ENCODE measurements at regions not wholly inside any gene's neighbourhood (a gene's known extent, or its start where the extent isn't known, plus 50 kb on each side); places are given as distances from the start of the nearest gene placed in this dataset.

DNA sequence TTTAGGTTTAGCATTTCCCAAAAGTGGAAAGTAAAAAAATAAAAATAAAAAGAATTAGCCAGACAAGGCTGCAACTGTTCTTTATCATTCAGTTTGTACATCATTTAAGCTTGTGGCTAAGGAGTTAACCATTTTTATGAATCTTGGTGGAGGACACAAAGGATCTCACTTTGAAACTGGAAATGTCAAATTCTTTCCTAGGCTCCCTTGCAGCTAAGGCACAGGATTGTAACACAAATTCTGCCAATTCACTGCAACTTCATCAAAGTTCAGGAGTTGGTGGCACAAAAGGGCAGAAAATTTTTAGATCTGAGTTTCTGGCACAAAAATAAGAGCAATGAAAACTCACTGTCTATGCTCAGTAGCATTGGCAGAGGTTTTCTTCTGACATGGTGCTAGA, 211.2 kb upstream of the SYT10 start:
- no peak for TF ChIP-seq CTCF (IDR thresholded peaks at IDR 0.05; ENCODE audit: borderline replicate concordance, insufficient read depth, low read depth, low read length)
- no peak overlapping the region for H3K4me3 ChIP-seq (ENCODE audit: low read depth, low read length)

GRCh38 chr12:33653362-33653761, 213.7 kb upstream of the SYT10 start:
- no peak for TF ChIP-seq CTCF (IDR thresholded peaks at IDR 0.05; ENCODE audit: borderline replicate concordance, insufficient read depth, low read depth, low read length)
- no peak overlapping the region for H3K4me3 ChIP-seq (ENCODE audit: low read depth, low read length)

GRCh38 chr12:33654313-33654712, 214.7 kb upstream of the SYT10 start:
- TF ChIP-seq CTCF (IDR thresholded peaks at IDR 0.05; ENCODE audit: borderline replicate concordance, insufficient read depth, low read depth, low read length) = no peak
- no peak overlapping the region for H3K4me3 ChIP-seq (ENCODE audit: low read depth, low read length)

- H3K4me3 ChIP-seq (ENCODE audit: low read depth, low read length) = no peak overlapping the region
- no peak for TF ChIP-seq CTCF (IDR thresholded peaks at IDR 0.05; ENCODE audit: borderline replicate concordance, insufficient read depth, low read depth, low read length)
Measured at GRCh38 chr12:33663000-33663654, 223.5 kb upstream of the SYT10 start.

DNA sequence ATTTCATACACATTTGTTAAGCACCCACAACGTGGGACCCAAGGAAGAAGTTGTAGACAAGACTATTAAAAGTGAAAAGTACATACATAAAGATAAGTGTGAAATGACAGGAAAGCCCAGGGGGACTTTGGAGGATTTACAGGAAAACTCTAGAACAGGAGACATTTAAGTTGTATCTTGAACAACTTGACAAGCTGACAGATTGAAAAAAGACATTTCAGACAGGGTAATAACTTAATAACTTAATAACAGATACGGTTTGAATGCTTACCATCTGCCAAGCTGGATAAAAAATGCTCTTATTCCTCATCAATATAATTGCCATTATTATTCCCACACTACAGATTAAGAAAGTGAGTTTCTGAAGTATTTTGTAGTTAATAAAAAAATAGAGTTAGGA, 229.7 kb upstream of the SYT10 start:
- no peak for TF ChIP-seq CTCF (IDR thresholded peaks at IDR 0.05; ENCODE audit: borderline replicate concordance, insufficient read depth, low read depth, low read length)
- no peak overlapping the region for H3K4me3 ChIP-seq (ENCODE audit: low read depth, low read length)

DNA sequence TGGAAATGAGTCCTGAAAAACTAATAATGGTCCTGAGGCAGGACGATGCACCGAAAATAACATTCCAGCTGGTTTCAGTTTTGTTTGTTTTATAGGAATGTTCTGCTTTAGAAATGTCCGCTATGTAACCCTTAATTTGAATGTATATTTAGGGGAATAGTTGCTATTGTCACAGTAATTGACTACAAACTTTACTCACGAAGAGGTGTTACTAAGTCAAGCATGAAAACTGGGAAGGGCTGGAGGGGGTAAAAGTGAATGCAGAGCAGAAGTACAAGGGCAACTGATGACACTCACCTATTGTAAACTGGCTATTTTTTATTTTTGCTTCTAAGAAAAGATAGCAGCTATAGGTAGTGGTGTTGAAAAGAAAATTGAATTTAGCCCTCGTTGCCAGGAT, 230.7 kb upstream of the SYT10 start:
- no peak for TF ChIP-seq CTCF (IDR thresholded peaks at IDR 0.05; ENCODE audit: borderline replicate concordance, insufficient read depth, low read depth, low read length)
- H3K4me3 ChIP-seq (ENCODE audit: low read depth, low read length) = no peak overlapping the region

DNA sequence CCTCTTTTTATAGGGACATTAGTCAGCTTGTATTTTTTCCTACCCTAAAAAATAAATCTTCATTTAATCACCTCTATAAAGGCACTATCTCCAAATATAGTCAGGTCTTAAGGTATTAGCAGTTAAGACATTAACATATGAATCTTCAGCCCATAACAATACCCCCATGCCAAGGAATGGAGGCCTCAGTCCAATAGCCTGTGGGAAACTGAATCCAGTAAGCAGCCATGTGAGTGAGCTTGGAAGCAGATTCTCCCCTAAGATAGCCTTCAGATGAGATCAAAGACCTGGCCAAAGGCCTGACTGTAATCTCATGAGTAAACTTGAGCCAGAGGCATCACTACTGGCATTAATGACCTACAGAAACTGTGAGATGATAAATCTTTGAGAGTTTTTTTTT, 232.1 kb upstream of the SYT10 start:
- no peak overlapping the region for H3K4me3 ChIP-seq (ENCODE audit: low read depth, low read length)
- TF ChIP-seq CTCF (IDR thresholded peaks at IDR 0.05; ENCODE audit: borderline replicate concordance, insufficient read depth, low read depth, low read length) = no peak
